Parathyroid adenoma (tissue), 2 donors: ENCODE measurements at regions not wholly inside any gene's neighbourhood (a gene's known extent, or its start where the extent isn't known, plus 50 kb on each side); places are given as distances from the start of the nearest gene placed in this dataset.
A peak's percentile ranks its signal among the peaks of the same experiment; 100 is the strongest.

Source experiments
- H2AFZ ChIP-seq: fragments of 300-600 bp; sonication (generic); one replicate; pipeline ENCODE4 v1.7.0; 2017; ENCODE audit warnings: antibody characterized with exemption, mild to moderate bottlenecking
- H3K27ac ChIP-seq: fragments of 300-600 bp; sonication (generic); one replicate; pipeline ENCODE4 v1.7.0; 2017
- H3K27me3 ChIP-seq: fragments of 300-600 bp; sonication (generic); one replicate; pipeline ENCODE4 v1.7.0; 2017; ENCODE audit warnings: low read length; ENCODE audit not compliant: control insufficient read depth, insufficient read depth
- H3K36me3 ChIP-seq: fragments of 300-600 bp; sonication (generic); one replicate; pipeline ENCODE4 v1.7.0; 2017; ENCODE audit warnings: low read length; ENCODE audit not compliant: control insufficient read depth, insufficient read depth
- H3K4me1 ChIP-seq: fragments of 300-600 bp; sonication (generic); one replicate; pipeline ENCODE4 v1.7.0; 2017; ENCODE audit warnings: control low read depth
- H3K4me2 ChIP-seq: fragments of 300-600 bp; sonication (generic); one replicate; pipeline ENCODE4 v1.7.0; 2017; ENCODE audit warnings: low read length
- H3K4me3 ChIP-seq: fragments of 300-600 bp; sonication (generic); one replicate; pipeline ENCODE4 v1.7.0; 2017; ENCODE audit warnings: low read depth, low read length
- H3K79me2 ChIP-seq: fragments of 300-600 bp; sonication (generic); one replicate; pipeline ENCODE4 v1.7.0; 2017; ENCODE audit warnings: control low read depth
- H3K9ac ChIP-seq: fragments of 300-600 bp; sonication (generic); one replicate; pipeline ENCODE4 v1.7.0; 2017; ENCODE audit warnings: mild to moderate bottlenecking
- H3K9me3 ChIP-seq: fragments of 300-600 bp; sonication (generic); one replicate; pipeline ENCODE4 v1.7.0; 2017; ENCODE audit warnings: low read length; ENCODE audit not compliant: control insufficient read depth
- TF ChIP-seq, protein P1 (sequence below): fragments of 300-600 bp; sonication (generic); IDR thresholded peaks from one replicate; pipeline ENCODE4 v1.7.0; 2017; ENCODE audit warnings: antibody characterized with exemption, mild to moderate bottlenecking
- donor health status: primary hyperparathyroidism.

DNA sequence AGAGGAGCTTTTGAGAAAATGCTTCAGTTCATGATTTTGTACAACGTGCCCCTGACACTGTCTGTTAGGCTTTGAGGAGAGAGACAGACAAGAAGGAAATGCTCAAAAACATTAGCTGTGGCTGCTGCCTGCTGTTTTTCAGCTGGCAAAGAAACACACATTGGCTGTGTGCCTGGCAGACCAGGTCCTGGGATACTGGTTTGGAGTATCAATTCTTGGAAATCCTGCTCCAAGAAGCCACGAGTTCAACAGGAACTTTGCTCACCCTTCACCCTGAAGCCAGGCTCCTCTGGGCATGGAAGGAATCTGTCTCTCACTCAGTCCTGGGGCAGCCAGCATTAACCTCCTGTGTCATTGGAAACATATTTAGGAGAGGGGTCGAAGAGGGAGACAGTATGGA lies 245.5 kb downstream of the AUH start:
- no peak overlapping the region for H3K4me3 ChIP-seq
- H3K27me3 ChIP-seq = no peaks in the 10 kb centered on the region
- peaks cover 3% of the 10 kb centered on the region for H3K4me1 ChIP-seq
- no peak overlapping the region for H3K4me2 ChIP-seq
- no peak overlapping the region for H2AFZ ChIP-seq
- no peaks in the 10 kb centered on the region for H3K36me3 ChIP-seq
- H3K9me3 ChIP-seq = no peaks in the 10 kb centered on the region
- TF ChIP-seq, protein P1, sequence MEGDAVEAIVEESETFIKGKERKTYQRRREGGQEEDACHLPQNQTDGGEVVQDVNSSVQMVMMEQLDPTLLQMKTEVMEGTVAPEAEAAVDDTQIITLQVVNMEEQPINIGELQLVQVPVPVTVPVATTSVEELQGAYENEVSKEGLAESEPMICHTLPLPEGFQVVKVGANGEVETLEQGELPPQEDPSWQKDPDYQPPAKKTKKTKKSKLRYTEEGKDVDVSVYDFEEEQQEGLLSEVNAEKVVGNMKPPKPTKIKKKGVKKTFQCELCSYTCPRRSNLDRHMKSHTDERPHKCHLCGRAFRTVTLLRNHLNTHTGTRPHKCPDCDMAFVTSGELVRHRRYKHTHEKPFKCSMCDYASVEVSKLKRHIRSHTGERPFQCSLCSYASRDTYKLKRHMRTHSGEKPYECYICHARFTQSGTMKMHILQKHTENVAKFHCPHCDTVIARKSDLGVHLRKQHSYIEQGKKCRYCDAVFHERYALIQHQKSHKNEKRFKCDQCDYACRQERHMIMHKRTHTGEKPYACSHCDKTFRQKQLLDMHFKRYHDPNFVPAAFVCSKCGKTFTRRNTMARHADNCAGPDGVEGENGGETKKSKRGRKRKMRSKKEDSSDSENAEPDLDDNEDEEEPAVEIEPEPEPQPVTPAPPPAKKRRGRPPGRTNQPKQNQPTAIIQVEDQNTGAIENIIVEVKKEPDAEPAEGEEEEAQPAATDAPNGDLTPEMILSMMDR = no peak
- H3K79me2 ChIP-seq = no peaks in the 10 kb centered on the region
- H3K9ac ChIP-seq = no peak overlapping the region
- H3K27ac ChIP-seq = no peak overlapping the region

- H2AFZ ChIP-seq = no peak overlapping the region
- no peaks in the 10 kb centered on the region for H3K27me3 ChIP-seq
- TF ChIP-seq, protein P1 = no peak
- H3K79me2 ChIP-seq = no peaks in the 10 kb centered on the region
- H3K4me2 ChIP-seq = no peak overlapping the region
- H3K36me3 ChIP-seq = no peaks in the 10 kb centered on the region
- no peak overlapping the region for H3K4me3 ChIP-seq
- no peak overlapping the region for H3K9ac ChIP-seq
- H3K27ac ChIP-seq = no peak overlapping the region
- H3K9me3 ChIP-seq = no peaks in the 10 kb centered on the region
- H3K4me1 ChIP-seq = peaks cover 3% of the 10 kb centered on the region
These were observed 245.0 kb downstream of the AUH start for GRCh38 chr9:91116711-91117110.

GRCh38 chr9:91117474-91117891 lies 244.2 kb downstream of the AUH start:
- Histone ChIP-seq H3K36me3 (no peaks in the 10 kb centered on the region), H3K4me2 (no peak overlapping the region), H3K27ac (no peak overlapping the region), H3K9ac (no peak overlapping the region), H3K4me1 (peaks cover 3% of the 10 kb centered on the region), H3K27me3 (no peaks in the 10 kb centered on the region), H3K9me3 (no peaks in the 10 kb centered on the region), H3K79me2 (no peaks in the 10 kb centered on the region), H3K4me3 (no peak overlapping the region), H2AFZ (no peak overlapping the region)
- TF ChIP-seq, protein P1 = no peak

GRCh38 chr9:91117959-91118703 lies 243.6 kb downstream of the AUH start:
- Histone ChIP-seq H3K4me3 (peak overlapping the region; percentile 27), H3K36me3 (no peaks in the 10 kb centered on the region), H3K9ac (no peak overlapping the region), H3K79me2 (no peaks in the 10 kb centered on the region), H2AFZ (peak overlapping the region; percentile 53), H3K27me3 (no peaks in the 10 kb centered on the region), H3K9me3 (no peaks in the 10 kb centered on the region), H3K27ac (no peak overlapping the region), H3K4me2 (peak overlapping the region; percentile 84), H3K4me1 (peaks cover 3% of the 10 kb centered on the region)
- TF ChIP-seq, protein P1 = no peak

- H3K9ac ChIP-seq = no peak overlapping the region
- H3K4me2 ChIP-seq = peak overlapping the region; percentile 84
- no peaks in the 10 kb centered on the region for H3K27me3 ChIP-seq
- TF ChIP-seq, protein P1 = no peak
- no peak overlapping the region for H3K4me3 ChIP-seq
- H3K79me2 ChIP-seq = no peaks in the 10 kb centered on the region
- no peaks in the 10 kb centered on the region for H3K9me3 ChIP-seq
- H3K4me1 ChIP-seq = peaks cover 3% of the 10 kb centered on the region
- no peak overlapping the region for H2AFZ ChIP-seq
- H3K27ac ChIP-seq = no peak overlapping the region
- H3K36me3 ChIP-seq = no peaks in the 10 kb centered on the region
These were observed 243.1 kb downstream of the AUH start for GRCh38 chr9:91118704-91119025.
